ENCODE measurements at regions not wholly inside any gene's neighbourhood (a gene's known extent, or its start where the extent isn't known, plus 50 kb on each side); places are given as distances from the start of the nearest gene placed in this dataset.
A peak's percentile ranks its signal among the peaks of the same experiment; 100 is the strongest.

DNA sequence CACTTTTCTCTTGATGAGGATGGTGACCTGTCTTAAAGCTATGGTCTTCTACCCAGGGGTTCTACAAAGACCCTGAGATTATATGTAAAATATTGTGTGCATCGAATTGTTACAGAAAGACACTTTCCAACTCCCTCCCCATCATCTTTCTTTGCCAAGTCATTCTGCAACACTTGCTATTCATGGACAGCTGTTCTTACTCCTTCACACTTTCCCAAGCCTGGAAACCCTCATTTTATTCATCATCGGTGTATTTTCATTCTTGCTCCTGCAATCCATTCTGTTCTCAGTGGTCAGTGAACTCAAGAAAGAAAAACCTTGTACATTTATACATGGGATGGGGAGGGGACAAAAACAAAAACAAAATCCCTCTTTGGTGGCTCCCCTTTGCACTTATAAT is 90.5 kb upstream of the STXBP6 start:
- Histone ChIP-seq H3K4me1 (ENCODE audit: control insufficient read depth, insufficient read depth, low read length) (no peaks in the 10 kb centered on the region), H3K36me3 (ENCODE audit: insufficient read depth, low read length) (no peaks in the 10 kb centered on the region), H3K27me3 (ENCODE audit: control insufficient read depth, insufficient read depth, low read length) (peaks cover 3% of the 10 kb centered on the region), H3K9ac (ENCODE audit: low read depth, low read length) (no peak overlapping the region), H3K4me3 (ENCODE audit: low read length) (no peak overlapping the region), H3K4me2 (ENCODE audit: low read length) (no peak overlapping the region), H3K9me3 (replicated peaks; ENCODE audit: low read length) (no peaks in the 10 kb centered on the region)

DNA sequence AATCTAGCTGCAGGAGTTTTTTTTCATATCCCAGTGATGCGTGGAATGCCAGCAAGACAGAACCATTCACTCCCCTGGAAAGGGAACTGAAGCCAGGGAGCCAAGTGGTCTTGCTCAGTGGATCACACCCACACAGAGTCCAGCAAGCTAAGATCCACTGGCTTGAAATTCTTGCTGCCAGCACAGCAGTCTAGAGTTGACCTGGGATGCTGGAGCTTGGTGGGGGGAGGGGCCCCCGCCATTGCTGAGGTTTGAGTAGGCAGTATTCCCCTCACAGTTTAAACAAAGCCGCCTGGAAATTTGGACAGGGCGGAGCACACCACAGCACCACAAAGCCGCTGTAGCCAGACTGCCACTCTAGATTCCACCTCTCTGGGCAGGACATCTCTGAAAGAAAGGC is 86.9 kb upstream of the STXBP6 start:
- Histone ChIP-seq H3K9me3 (replicated peaks; ENCODE audit: low read length) (no peaks in the 10 kb centered on the region), H3K4me2 (ENCODE audit: low read length) (no peak overlapping the region), H3K27me3 (ENCODE audit: control insufficient read depth, insufficient read depth, low read length) (peaks cover 9% of the 10 kb centered on the region), H3K9ac (ENCODE audit: low read depth, low read length) (no peak overlapping the region), H3K4me1 (ENCODE audit: control insufficient read depth, insufficient read depth, low read length) (no peaks in the 10 kb centered on the region), H3K4me3 (ENCODE audit: low read length) (no peak overlapping the region), H3K36me3 (ENCODE audit: insufficient read depth, low read length) (no peaks in the 10 kb centered on the region)

DNA sequence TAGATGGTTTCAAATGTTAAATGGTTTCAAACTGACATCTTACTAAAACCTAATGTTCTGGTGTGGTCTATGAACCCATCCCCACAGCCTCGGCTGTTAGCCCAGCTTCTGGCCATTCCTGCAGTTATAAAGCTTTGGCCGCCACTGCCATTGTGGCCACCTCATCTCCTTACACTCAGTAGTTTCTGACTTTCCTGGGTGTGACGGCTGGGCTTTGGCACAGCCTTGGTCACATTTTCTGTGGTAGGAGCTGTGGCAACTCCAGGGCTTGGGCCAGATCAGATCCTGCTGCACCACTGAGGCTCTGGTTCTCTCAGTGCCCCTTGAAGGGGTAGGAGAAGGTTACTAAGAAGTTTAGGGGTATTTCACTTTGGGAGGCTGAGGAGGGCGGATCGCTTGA is 84.2 kb upstream of the STXBP6 start:
- Histone ChIP-seq H3K4me2 (ENCODE audit: low read length) (no peak overlapping the region), H3K4me3 (ENCODE audit: low read length) (no peak overlapping the region), H3K36me3 (ENCODE audit: insufficient read depth, low read length) (no peaks in the 10 kb centered on the region), H3K4me1 (ENCODE audit: control insufficient read depth, insufficient read depth, low read length) (no peaks in the 10 kb centered on the region), H3K27me3 (ENCODE audit: control insufficient read depth, insufficient read depth, low read length) (peaks cover 6% of the 10 kb centered on the region), H3K9ac (ENCODE audit: low read depth, low read length) (no peak overlapping the region), H3K9me3 (replicated peaks; ENCODE audit: low read length) (no peaks in the 10 kb centered on the region)

DNA sequence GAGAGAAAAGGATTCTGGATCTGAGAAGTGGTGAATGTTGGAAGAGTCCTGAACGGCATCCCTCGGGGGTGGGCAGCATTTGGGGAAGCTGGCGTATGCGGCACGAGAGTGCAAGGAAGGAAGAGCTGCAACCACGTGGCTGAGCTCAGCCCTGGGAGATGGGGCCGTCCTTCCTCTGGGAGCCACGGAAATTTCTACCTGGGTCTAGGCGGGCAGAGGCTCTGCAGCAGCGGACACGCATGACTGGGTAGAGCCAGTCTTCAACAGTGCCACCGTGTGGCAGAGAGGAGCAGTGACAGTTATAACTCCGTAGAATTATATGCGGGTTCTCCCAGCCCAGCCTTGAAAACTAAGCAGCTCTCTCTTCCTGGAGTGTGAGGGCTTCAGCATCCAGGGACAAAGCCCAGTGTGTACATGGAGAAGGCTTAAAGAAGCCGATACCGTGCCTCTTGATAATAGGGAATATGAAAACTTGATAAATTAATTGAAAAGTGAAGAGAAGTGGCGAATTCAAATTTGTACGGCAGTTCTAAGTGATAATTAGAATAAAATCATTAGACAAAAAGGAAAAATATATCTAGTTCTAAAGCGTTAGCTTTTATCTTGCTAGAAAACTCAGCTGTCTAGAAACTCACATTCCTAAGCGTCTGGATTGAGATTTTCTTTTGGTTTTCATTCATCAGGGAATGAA is 82.9 kb upstream of the STXBP6 start:
- no peak overlapping the region for H3K9ac ChIP-seq (ENCODE audit: low read depth, low read length)
- no peaks in the 10 kb centered on the region for H3K4me1 ChIP-seq (ENCODE audit: control insufficient read depth, insufficient read depth, low read length)
- peak overlapping the region; percentile 65 for H3K4me2 ChIP-seq (ENCODE audit: low read length)
- peak overlapping the region; percentile 40 for H3K4me3 ChIP-seq (ENCODE audit: low read length)
- peaks cover 6% of the 10 kb centered on the region for H3K27me3 ChIP-seq (ENCODE audit: control insufficient read depth, insufficient read depth, low read length)
- H3K9me3 ChIP-seq (replicated peaks; ENCODE audit: low read length), result no peaks in the 10 kb centered on the region
- H3K36me3 ChIP-seq (ENCODE audit: insufficient read depth, low read length), result no peaks in the 10 kb centered on the region

DNA sequence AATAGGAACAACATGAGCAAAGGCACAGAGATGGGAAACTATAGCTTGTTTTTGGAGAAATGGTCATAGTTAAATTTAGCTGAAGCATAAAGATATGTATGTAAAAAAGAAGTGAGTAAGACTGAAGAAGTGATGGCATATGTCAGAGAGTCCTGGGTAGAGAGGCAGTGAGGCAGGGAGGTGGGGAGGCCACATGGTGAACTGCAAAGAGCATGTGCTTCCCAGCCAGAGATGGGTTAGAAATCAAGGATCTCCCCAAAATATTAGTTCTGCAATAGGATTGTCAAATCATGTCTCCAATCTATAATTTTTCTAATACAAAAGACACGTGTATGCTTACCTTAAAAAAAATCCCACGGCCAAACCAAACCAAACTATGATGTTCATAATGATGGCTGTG is 82.1 kb upstream of the STXBP6 start:
- H3K9ac ChIP-seq (ENCODE audit: low read depth, low read length), result no peak overlapping the region
- no peaks in the 10 kb centered on the region for H3K36me3 ChIP-seq (ENCODE audit: insufficient read depth, low read length)

DNA sequence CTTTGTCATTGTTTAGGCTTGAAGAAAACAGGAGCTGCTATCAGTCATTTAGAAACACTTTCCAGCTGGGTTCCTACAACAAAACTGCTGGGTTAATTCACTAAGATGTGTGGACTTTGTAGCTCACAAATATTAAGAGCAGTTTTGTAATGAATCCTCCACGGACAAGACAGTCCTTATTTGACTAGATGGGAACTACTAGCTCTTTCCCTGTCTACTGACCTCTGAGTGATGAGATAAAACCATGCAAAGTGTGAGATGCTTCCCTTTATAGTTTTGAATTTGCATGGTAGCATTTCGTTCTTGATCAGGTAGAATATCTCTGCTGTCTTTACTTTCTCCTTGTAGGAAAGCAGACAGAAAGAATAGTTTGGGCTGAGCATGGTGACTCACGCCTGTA is 72.9 kb upstream of the STXBP6 start:
- Histone ChIP-seq H3K4me1 (ENCODE audit: control insufficient read depth, insufficient read depth, low read length) (peaks cover 25% of the 10 kb centered on the region), H3K9me3 (replicated peaks; ENCODE audit: low read length) (no peaks in the 10 kb centered on the region), H3K4me3 (ENCODE audit: low read length) (no peak overlapping the region), H3K9ac (ENCODE audit: low read depth, low read length) (peak overlapping the region; percentile 46), H3K36me3 (ENCODE audit: insufficient read depth, low read length) (no peaks in the 10 kb centered on the region), H3K27me3 (ENCODE audit: control insufficient read depth, insufficient read depth, low read length) (no peaks in the 10 kb centered on the region), H3K4me2 (ENCODE audit: low read length) (peak overlapping the region; percentile 48)

More for the DNA sequence above, 82.1 kb upstream of the STXBP6 start:
- Histone ChIP-seq H3K27me3 (ENCODE audit: control insufficient read depth, insufficient read depth, low read length) (peaks cover 6% of the 10 kb centered on the region), H3K4me3 (ENCODE audit: low read length) (no peak overlapping the region), H3K4me2 (ENCODE audit: low read length) (no peak overlapping the region), H3K4me1 (ENCODE audit: control insufficient read depth, insufficient read depth, low read length) (no peaks in the 10 kb centered on the region), H3K9me3 (replicated peaks; ENCODE audit: low read length) (no peaks in the 10 kb centered on the region)

DNA sequence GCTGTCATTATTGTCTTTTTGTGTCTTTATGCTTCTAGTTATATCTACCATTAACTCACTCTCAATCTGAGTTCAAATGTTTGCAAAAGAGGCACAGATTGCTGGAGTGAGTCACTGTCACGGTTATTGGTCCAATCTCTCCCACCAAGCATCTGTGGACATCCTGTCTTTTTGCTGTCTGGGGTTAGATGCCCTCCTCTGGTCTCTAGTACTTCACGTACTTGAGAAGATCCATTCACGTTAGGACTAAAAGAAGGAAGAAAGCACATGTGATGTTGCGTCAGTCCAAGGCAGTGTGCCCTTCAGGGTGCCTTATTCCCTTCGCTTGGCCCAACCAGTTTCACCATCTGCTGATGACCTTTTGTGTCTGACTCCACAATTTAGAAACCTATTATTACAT is 72.3 kb upstream of the STXBP6 start:
- peaks cover 25% of the 10 kb centered on the region for H3K4me1 ChIP-seq (ENCODE audit: control insufficient read depth, insufficient read depth, low read length)
- H3K27me3 ChIP-seq (ENCODE audit: control insufficient read depth, insufficient read depth, low read length), result no peaks in the 10 kb centered on the region
- no peaks in the 10 kb centered on the region for H3K36me3 ChIP-seq (ENCODE audit: insufficient read depth, low read length)
- H3K9ac ChIP-seq (ENCODE audit: low read depth, low read length), result peak overlapping the region; percentile 46
- H3K4me3 ChIP-seq (ENCODE audit: low read length), result peak overlapping the region; percentile 8
- peak overlapping the region; percentile 48 for H3K4me2 ChIP-seq (ENCODE audit: low read length)
- H3K9me3 ChIP-seq (replicated peaks; ENCODE audit: low read length), result no peaks in the 10 kb centered on the region

DNA sequence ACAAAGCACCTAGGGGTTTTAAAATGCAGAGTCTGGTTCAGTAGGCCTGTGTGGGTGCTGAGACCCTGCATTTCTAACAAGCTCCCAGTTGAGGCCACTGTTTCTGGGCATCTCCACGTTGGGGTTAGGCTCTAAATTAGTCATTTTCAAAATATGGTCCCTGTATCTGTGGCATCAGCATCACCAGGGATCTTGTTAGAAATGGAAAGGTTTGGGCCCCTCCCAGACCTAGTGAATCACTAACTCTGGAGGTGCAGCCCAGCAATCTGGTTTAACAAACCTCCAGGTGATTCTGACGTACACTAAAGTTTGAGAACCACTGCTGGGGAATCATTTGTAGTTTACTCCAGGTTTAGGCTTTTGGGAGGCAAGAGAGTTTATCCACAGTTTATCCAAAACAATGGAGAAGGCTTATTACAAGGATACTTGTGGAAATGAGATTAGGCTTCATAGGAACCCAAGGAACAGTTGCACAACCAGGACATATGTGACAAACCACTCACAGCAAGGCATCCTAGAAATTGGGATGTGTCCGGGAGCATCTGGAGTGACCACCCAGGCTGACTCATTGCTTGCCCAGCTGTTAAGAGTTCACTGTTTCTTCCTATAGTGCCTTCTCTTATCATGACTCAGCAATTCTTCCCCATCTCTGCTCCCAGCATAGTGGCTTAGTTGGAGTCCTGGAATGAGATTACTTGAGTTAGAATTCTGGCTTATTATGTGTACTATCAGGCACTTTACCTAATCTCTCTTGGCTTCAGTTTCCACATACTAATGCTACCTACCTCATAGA is 71.6 kb upstream of the STXBP6 start:
- Histone ChIP-seq H3K9ac (ENCODE audit: low read depth, low read length) (peak overlapping the region; percentile 46), H3K36me3 (ENCODE audit: insufficient read depth, low read length) (no peaks in the 10 kb centered on the region), H3K4me1 (ENCODE audit: control insufficient read depth, insufficient read depth, low read length) (peaks cover 25% of the 10 kb centered on the region), H3K4me2 (ENCODE audit: low read length) (peak overlapping the region; percentile 48), H3K9me3 (replicated peaks; ENCODE audit: low read length) (no peaks in the 10 kb centered on the region), H3K4me3 (ENCODE audit: low read length) (peak overlapping the region; percentile 8), H3K27me3 (ENCODE audit: control insufficient read depth, insufficient read depth, low read length) (no peaks in the 10 kb centered on the region)

DNA sequence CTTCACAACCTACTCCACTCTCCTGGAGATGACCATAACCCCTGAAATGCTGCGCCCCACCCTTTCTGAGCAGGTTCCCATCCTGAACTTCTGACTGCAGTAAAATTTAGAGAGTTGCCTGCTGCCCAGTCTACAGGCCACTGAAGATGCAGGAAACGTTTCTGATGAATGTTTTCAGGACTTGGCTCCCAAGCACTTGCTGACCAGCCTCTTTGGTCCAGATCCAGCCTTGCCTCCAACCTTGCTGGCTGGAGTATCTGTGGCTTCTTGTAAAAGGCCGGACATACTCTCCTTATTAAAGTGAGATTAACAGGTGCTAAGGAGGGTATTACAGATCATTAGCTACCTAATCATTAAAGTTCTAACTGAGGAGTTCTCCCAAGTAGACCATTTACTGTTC is 70.3 kb upstream of the STXBP6 start:
- Histone ChIP-seq H3K4me2 (ENCODE audit: low read length) (no peak overlapping the region), H3K4me3 (ENCODE audit: low read length) (no peak overlapping the region), H3K36me3 (ENCODE audit: insufficient read depth, low read length) (no peaks in the 10 kb centered on the region), H3K4me1 (ENCODE audit: control insufficient read depth, insufficient read depth, low read length) (peaks cover 25% of the 10 kb centered on the region), H3K9me3 (replicated peaks; ENCODE audit: low read length) (no peaks in the 10 kb centered on the region), H3K27me3 (ENCODE audit: control insufficient read depth, insufficient read depth, low read length) (no peaks in the 10 kb centered on the region), H3K9ac (ENCODE audit: low read depth, low read length) (no peak overlapping the region)

DNA sequence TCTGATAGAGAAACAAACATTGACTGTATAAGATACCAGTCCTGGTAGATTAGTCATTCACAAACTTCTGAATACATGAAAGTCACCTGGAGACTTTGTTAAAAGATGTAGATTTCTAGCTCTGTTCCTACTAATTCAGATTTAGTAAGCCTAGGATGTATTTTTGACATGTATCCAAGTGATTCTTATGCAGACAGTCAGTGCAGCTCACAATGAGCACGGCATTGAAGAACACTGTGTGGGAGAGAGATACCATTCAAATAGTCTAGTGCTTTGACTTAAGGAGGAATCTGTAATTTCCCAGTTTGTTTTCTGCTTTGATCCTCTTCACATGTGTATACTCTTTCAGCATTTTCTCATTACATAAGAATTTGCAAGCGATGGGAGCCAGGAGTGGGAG is 68.7 kb upstream of the STXBP6 start:
- H3K9ac ChIP-seq (ENCODE audit: low read depth, low read length), result no peak overlapping the region
- H3K4me3 ChIP-seq (ENCODE audit: low read length), result no peak overlapping the region
- H3K27me3 ChIP-seq (ENCODE audit: control insufficient read depth, insufficient read depth, low read length), result no peaks in the 10 kb centered on the region
- no peaks in the 10 kb centered on the region for H3K36me3 ChIP-seq (ENCODE audit: insufficient read depth, low read length)
- peaks cover 25% of the 10 kb centered on the region for H3K4me1 ChIP-seq (ENCODE audit: control insufficient read depth, insufficient read depth, low read length)
- no peaks in the 10 kb centered on the region for H3K9me3 ChIP-seq (replicated peaks; ENCODE audit: low read length)
- no peak overlapping the region for H3K4me2 ChIP-seq (ENCODE audit: low read length)

DNA sequence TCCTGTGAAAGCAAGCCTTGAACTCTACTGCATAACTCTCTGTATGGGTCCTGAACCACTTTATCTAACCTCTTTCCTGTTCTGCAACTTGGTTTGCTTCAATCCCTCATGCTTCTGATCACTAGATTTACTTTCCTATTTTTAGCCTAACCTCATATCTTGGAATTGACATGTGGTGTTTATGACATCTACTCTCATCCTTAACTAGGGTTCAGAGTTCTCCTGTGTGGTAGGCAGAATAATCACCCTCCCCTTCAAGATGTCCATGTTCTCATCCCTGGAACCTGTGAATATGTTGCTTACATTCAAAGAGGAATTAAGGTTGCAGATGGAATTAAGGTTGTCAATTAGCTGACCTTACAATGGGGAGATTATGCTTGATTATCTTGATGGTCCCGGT is 67.4 kb upstream of the STXBP6 start:
- Histone ChIP-seq H3K4me2 (ENCODE audit: low read length) (no peak overlapping the region), H3K4me3 (ENCODE audit: low read length) (no peak overlapping the region), H3K4me1 (ENCODE audit: control insufficient read depth, insufficient read depth, low read length) (peaks cover 18% of the 10 kb centered on the region), H3K36me3 (ENCODE audit: insufficient read depth, low read length) (no peaks in the 10 kb centered on the region), H3K27me3 (ENCODE audit: control insufficient read depth, insufficient read depth, low read length) (no peaks in the 10 kb centered on the region), H3K9ac (ENCODE audit: low read depth, low read length) (no peak overlapping the region), H3K9me3 (replicated peaks; ENCODE audit: low read length) (no peaks in the 10 kb centered on the region)

DNA sequence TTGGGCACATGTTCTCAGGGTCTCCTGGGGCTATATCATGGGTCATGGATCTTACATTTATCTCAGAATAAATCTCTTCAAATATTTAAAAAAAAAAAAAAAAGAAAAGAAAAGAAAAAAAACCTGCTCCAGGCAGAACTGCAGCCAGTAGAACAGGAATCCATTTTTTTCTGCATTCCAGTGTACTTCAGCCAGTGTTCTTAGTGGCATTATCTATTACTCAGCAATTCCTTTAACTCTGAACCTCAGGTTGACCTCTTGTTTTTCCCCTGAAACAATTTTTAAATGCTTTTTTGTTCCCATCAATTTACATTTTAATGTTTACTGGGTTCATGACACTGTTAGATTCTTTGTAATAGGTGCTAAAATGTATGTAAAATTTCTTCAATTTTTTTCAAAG is 66.7 kb upstream of the STXBP6 start:
- Histone ChIP-seq H3K4me3 (ENCODE audit: low read length) (no peak overlapping the region), H3K27me3 (ENCODE audit: control insufficient read depth, insufficient read depth, low read length) (no peaks in the 10 kb centered on the region)

More for the DNA sequence above, 66.7 kb upstream of the STXBP6 start:
- Histone ChIP-seq H3K4me1 (ENCODE audit: control insufficient read depth, insufficient read depth, low read length) (peaks cover 16% of the 10 kb centered on the region), H3K4me2 (ENCODE audit: low read length) (no peak overlapping the region), H3K9ac (ENCODE audit: low read depth, low read length) (no peak overlapping the region), H3K9me3 (replicated peaks; ENCODE audit: low read length) (no peaks in the 10 kb centered on the region), H3K36me3 (ENCODE audit: insufficient read depth, low read length) (no peaks in the 10 kb centered on the region)
